HL-60 (cell line): ENCODE measurements at regions not wholly inside any gene's neighbourhood (a gene's known extent, or its start where the extent isn't known, plus 50 kb on each side); places are given as distances from the start of the nearest gene placed in this dataset.

Experiments used
- GABPA ChIP-seq: IDR thresholded peaks from 2 replicates; pipeline ENCODE4 v1.6.1; 2012; ENCODE audit warnings: low read depth
- POLR2AphosphoS5 ChIP-seq: IDR thresholded peaks from 2 replicates; pipeline ENCODE4 v1.6.1; 2012; ENCODE audit warnings: low read depth
- TF ChIP-seq, protein P1 (sequence below): IDR thresholded peaks from 2 replicates; pipeline ENCODE4 v1.6.1; 2012; ENCODE audit warnings: low read depth; ENCODE audit not compliant: insufficient replicate concordance
- TF ChIP-seq, protein P2 (sequence below): IDR thresholded peaks from one replicate; pipeline ENCODE4 v1.5.1; 2011; ENCODE audit warnings: low read length, control low read depth, inconsistent platforms; ENCODE audit not compliant: insufficient read depth

DNA sequence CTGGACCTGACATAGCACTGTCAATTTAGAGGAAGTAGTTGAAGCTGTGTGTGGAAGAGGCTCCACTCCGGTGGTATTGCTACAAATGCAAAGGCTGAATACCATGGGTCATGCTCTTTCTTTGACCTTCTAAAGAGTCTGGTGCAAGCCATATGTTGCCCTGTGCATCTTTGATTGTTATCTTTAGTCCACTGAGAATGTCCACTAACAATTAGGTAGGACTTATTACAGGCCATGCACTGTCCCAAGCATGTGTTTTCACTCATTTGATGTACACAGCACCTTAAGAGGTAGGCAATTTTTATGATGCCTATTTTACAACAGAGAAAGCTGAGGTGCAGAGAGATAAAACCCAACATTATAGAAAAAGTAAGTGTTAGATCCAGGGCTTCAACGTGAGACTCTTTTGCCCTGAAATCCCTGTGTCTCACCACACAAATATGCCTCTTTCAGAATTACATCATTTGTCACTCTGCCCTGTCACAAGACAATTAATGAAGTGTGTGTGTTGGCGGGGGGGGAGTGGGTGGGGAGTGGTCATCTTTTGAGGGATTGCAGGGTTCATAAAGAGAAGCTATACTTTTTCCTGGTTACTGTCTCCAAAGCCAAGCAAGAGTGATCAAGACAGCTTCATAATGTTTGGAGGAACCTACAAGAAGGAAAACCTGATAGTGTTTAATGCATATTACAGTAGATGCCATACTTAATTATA, 637.6 kb upstream of the IGFBP3 start:
- TF ChIP-seq, protein P1, sequence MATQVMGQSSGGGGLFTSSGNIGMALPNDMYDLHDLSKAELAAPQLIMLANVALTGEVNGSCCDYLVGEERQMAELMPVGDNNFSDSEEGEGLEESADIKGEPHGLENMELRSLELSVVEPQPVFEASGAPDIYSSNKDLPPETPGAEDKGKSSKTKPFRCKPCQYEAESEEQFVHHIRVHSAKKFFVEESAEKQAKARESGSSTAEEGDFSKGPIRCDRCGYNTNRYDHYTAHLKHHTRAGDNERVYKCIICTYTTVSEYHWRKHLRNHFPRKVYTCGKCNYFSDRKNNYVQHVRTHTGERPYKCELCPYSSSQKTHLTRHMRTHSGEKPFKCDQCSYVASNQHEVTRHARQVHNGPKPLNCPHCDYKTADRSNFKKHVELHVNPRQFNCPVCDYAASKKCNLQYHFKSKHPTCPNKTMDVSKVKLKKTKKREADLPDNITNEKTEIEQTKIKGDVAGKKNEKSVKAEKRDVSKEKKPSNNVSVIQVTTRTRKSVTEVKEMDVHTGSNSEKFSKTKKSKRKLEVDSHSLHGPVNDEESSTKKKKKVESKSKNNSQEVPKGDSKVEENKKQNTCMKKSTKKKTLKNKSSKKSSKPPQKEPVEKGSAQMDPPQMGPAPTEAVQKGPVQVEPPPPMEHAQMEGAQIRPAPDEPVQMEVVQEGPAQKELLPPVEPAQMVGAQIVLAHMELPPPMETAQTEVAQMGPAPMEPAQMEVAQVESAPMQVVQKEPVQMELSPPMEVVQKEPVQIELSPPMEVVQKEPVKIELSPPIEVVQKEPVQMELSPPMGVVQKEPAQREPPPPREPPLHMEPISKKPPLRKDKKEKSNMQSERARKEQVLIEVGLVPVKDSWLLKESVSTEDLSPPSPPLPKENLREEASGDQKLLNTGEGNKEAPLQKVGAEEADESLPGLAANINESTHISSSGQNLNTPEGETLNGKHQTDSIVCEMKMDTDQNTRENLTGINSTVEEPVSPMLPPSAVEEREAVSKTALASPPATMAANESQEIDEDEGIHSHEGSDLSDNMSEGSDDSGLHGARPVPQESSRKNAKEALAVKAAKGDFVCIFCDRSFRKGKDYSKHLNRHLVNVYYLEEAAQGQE: no peak
- TF ChIP-seq, protein P2, sequence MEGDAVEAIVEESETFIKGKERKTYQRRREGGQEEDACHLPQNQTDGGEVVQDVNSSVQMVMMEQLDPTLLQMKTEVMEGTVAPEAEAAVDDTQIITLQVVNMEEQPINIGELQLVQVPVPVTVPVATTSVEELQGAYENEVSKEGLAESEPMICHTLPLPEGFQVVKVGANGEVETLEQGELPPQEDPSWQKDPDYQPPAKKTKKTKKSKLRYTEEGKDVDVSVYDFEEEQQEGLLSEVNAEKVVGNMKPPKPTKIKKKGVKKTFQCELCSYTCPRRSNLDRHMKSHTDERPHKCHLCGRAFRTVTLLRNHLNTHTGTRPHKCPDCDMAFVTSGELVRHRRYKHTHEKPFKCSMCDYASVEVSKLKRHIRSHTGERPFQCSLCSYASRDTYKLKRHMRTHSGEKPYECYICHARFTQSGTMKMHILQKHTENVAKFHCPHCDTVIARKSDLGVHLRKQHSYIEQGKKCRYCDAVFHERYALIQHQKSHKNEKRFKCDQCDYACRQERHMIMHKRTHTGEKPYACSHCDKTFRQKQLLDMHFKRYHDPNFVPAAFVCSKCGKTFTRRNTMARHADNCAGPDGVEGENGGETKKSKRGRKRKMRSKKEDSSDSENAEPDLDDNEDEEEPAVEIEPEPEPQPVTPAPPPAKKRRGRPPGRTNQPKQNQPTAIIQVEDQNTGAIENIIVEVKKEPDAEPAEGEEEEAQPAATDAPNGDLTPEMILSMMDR: no peak
- TF ChIP-seq GABPA: no peak
- no peak for TF ChIP-seq POLR2AphosphoS5
